GM18951 (cell line): ENCODE measurements at regions not wholly inside any gene's neighbourhood (a gene's known extent, or its start where the extent isn't known, plus 50 kb on each side); places are given as distances from the start of the nearest gene placed in this dataset.

Source experiments
- POLR2A ChIP-seq: IDR thresholded peaks from 4 replicates; pipeline ENCODE4 v1.6.1; 2011; ENCODE audit warnings: mild to moderate bottlenecking; ENCODE audit not compliant: insufficient read length, insufficient read depth; ENCODE audit errors: extremely low read depth
- in situ Hi-C: fragments of 300-500 bp; cut with MboI; formaldehyde crosslinking; loops from one replicate; pipeline ENCODE4 v1.12.0; 2022; ENCODE audit warnings: low sequenced_read_pairs, mixed read lengths, inconsistent platforms; ENCODE audit not compliant: unreplicated experiment

DNA sequence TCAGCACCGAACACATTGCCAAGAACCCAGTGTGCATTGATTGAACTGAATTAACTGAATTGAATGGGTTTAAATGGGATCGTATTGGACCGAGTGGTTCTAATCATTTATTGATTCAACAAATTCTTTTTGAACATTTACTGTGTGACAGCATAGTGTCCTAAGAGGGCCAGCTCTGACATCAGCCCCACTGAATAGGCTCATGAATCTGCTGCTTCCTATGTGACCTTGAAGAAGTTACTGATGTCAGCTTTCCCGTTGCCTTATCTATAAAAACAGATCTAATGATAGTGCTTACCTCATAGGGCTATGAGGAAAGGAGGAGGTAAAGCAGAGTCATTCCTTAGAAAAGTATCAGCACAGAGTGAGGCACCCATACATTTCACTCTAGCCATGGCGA, 226.3 kb downstream of the CBLN1 start:
- TF ChIP-seq POLR2A, result no peak
- in situ Hi-C loops, result no loop called here

DNA sequence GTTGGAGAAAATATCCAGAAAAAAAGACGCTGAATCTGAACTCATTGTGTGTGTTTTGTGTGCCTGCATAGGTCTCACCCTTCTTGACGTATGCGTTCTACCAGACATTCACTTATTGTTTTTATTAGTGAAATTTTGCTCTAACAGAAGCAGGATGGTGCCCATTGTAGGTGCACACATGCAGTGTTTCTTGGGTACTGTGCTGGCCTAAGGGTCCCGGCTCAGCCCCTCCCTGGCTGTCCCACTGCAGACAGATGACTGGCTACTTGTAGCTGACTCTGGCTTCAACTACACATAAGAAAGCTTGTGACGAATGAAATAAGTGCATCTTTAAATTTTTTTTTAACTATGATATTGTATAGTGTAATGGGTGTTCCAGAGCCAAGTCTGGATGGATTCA, 227.0 kb downstream of the CBLN1 start:
- no peak for TF ChIP-seq POLR2A
- in situ Hi-C loops, result no loop called here

DNA sequence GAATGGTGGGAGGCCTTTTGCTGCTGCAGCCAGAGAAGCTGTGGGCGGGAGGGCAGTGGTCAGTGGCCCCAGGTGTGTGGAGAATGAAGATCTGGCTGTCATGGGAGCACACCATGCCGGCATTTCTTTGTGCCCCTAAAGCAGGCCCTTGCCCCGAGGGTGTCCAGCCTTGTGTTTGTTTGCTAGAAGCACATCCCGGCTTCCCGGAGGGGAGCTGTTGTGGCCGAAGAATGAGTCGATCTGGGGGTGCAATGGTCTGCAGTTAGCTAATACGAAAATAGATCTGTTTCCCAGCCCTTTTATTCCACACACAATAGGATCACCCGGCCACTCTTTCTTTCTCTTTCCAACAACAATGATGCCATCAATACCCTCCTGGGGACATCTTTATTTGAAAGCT, 228.8 kb downstream of the CBLN1 start:
- in situ Hi-C loops, result no loop called here

DNA sequence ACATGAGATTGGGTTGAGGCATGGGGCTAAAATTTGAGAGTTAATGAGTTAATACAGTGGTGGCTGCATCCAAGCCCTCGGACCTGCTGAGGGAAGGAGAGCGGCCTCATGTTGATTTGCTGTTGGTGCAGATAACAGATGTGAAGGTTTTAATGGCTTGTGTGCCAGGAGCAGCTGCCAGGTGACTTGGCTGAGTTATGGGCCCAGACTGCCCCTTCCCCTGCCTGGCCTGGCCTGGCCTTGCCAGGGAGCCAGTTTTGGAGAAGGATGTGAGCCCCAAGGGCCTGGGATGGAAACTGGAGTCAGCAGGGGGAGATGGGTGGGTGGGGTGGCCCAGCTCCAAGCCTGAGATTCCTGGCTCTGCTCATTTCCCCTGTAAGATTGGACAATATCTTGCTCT, 230.1 kb downstream of the CBLN1 start:
- in situ Hi-C loops, result no loop called here
- TF ChIP-seq POLR2A, result no peak

More for the DNA sequence above, 228.8 kb downstream of the CBLN1 start:
- no peak for TF ChIP-seq POLR2A

DNA sequence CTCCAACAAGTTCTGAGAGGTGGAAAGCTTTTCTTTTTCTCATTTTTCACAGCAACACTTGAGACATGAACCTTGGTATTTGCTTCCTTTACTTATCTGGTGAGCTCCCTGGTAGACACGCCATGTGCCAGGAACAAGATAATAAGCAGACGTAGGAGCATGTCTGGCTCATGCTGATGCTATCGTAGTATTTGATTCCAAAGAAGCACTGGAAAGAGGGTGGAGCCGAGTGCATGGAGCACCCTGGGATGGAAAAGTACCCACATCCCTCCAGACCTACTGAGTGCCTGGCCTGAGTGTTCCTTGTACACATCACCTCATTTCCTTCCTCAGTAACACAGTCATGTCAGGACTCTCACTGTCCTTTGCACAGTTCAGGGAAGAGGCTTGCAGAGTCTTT, 231.0 kb downstream of the CBLN1 start:
- in situ Hi-C loops, result no loop called here
- no peak for TF ChIP-seq POLR2A

DNA sequence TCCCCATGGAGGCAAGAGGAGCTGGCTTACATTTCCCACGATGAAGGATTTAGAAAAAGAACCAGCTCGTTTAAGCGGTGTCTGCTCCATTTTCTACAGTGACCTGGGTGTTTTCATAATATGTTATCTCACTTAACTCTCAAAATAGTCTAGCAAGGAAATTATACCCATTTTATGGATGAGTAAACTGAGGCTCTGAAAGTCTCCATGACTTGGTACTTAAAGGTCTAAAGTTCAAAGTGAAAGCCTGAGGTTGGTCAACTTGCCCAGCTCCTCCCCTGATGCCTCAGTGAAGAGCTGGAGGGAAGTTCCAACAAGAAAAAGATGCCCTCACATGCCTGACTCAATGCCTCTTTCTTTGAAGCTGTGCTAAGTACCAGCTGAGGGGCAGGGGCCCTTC, 232.0 kb downstream of the CBLN1 start:
- in situ Hi-C loops, result no loop called here
- TF ChIP-seq POLR2A, result no peak

DNA sequence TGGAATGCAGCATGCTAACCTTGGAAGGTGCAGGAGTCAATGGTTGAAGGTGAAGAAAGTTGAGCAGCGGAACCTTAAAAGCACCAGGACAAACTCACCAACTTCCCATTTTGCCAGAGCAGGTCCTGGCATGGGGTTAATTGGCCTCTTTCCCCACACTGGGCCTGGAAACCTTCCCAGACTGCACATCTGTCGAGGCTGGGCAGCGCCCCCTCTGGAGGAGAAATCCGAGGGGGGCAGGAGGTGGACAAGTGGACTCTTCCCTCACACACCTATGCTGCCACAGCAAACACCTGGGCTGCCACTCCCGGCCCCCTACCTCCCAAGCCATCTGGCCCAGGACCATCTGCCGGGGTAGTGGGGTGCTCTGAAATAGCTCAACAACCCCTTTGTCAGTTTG, 232.4 kb downstream of the CBLN1 start:
- in situ Hi-C loops, result no loop called here
- TF ChIP-seq POLR2A, result no peak

DNA sequence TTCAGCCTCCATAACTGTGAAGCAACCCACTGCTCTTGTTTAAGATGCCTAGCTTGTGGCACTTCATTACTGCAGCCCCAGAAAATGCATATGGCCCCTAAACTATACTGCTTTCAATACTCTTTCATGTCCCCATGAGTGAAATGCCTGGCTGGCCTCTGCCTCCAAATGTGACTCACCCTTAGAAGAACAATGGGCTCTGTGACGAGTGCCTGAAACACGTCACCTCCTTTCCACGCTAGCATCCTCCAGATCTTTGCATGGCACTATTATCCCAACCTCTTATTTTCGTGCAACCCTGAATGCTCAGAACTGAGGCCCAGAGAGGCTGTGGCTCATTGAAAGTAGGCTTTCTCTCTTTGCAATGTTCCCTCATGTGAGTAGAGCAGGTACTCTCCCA, 233.1 kb downstream of the CBLN1 start:
- in situ Hi-C loops, result no loop called here
- no peak for TF ChIP-seq POLR2A

DNA sequence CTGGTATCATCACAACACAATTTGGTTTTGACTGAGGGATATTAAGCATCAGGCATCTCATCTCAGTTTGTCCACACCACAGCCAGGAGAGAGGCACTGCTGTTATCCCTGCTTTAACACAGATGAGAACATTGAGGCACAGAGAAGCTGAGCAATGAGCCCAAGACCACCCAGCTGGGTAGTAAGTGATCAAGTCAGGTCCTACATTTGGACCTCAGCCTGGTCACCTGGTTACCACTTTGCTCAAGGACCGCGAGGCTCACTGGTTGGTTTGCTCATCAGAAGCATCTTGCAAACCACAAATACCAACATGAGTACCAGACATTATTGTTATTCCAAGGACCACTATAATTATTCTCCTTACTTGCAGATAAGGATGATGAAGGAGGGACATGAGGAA, 245.5 kb downstream of the CBLN1 start:
- no peak for TF ChIP-seq POLR2A
- in situ Hi-C loops, result no loop called here

DNA sequence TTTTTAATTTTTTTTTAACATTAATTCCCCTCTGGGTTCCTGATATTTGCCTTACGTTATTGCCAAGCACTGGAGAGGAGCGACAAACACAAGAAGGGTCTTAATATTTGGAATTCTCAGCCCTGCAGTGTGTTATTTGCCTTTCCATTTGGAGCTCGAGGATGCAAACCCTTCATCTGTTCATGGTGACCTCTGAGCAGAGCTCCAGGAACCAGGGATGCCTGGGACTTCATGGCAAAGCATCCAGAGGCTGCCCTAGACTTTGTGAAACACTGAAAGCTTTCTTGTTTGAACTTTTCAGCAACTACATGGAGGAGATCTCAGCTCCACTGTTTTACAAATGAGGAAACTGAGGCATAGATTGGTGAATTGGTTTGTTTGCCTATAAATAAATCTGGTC, 254.2 kb downstream of the CBLN1 start:
- in situ Hi-C loops, result no loop called here
- TF ChIP-seq POLR2A, result no peak

DNA sequence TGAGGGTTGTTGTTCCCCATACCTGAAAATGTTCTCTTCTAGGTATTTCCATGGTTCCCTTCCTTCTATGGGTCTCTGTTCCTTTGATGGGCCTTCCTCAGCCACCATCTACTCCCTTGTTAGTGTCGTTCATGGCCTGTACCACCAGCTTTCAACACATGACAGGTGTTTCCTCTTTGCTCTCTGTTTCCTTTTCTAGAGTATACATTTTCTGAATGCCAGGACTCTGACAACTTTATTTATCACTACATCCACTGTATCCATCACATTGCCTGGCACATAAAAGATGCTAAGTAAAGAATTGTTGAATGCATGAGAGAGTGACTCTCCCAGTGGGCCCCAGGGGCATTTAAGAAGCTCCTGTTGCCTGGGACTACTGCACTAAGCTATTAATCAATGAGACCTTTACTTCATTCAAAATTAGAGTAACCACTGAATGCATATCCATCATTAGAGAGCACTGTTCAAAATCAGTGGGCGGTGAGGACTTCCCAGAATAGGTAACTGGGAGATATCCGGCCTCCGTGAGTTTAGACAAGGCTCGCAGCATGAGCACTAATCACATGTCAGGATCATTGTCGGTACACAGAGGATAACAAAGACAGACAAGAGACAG, 255.0 kb downstream of the CBLN1 start:
- in situ Hi-C loops, result no loop called here
- TF ChIP-seq POLR2A, result no peak

DNA sequence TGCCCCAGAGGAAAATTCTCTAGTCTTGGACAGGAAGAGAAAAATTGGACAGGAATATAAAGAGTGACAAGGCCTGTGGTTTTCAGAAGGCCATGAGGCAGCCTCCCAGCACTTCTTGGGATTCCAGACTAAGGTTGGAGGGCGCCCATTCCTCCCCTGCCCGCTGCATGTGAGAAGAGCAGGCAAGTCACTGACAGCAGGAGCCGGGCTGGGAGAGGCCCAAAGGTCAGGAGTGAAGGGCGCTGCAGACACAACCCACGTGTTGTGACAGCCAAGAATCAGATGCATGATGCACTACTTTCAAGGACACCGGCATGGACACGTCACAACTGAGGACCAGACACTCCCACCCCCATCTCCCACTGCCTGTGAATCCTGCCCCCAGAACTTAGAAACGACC, 256.7 kb downstream of the CBLN1 start:
- in situ Hi-C loops, result no loop called here
- no peak for TF ChIP-seq POLR2A

DNA sequence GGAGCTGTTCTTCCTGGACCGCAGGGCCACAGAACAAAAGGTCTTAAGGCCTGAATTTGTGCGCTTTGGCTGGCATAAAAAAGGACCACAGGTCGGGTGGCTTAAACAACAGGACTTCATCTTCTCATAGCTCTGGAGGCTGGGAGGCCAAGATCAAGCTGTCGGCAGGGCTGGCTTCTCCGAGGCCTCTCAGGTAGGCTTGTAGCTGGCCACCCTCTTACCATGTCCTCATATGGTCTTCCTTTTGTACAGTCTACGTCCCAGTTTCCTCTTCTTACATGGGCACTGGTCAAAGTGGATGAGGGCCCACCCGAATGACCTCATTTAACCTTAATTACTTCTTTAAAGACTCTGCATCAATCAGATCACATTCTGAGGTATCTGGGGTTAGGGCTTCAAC, 257.6 kb downstream of the CBLN1 start:
- TF ChIP-seq POLR2A, result no peak

DNA sequence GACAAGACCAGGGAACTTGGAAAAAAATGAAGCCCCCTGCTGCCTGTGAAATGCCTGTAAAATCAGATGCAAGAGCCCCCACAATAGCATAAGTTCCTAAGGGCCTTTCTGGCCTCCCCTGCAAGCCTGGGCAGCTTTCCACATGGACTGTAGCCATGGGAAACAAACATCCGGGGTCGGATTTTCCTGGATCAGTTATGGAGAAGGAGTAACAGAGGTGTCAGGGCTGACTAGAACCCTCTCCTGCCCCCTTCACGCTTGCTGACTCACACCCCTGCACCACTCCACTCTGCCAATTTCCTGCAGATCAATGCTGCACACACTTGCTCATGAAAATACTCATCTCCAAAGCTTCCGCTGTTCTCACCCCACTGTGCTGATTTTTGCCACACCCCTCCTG, 258.6 kb downstream of the CBLN1 start:
- in situ Hi-C loops, result no loop called here
- no peak for TF ChIP-seq POLR2A

More for the DNA sequence above, 257.6 kb downstream of the CBLN1 start:
- in situ Hi-C loops, result no loop called here

DNA sequence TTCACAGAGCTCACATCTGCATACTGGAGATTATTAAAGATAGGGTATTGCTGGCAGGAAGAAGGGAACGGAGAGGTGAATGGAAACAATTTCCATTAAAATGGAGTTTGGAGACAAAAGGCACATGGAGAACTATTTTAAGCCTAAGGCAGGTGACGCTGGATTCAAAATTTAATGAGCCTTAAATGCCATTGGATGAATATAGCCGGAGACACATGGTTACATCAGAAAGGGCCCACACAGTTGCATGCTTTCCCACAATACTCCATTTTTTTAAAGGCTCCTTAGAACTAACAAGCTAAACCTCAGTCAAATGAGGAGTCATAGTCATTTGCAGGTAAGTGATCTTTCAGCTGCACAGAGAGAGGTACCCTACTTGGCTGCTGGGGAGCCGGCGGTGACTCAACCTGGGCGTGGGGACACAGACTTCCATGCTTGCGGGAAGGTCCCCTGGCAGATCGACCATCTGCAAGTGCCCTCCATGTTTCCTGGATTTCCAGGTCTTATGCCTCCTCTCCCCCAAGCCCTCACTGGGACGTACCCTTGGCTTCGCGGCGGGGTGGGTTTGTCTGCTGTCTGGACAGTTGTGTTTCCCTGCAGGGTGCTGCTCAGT, 259.2 kb downstream of the CBLN1 start:
- in situ Hi-C loops, result no loop called here
- TF ChIP-seq POLR2A, result no peak

DNA sequence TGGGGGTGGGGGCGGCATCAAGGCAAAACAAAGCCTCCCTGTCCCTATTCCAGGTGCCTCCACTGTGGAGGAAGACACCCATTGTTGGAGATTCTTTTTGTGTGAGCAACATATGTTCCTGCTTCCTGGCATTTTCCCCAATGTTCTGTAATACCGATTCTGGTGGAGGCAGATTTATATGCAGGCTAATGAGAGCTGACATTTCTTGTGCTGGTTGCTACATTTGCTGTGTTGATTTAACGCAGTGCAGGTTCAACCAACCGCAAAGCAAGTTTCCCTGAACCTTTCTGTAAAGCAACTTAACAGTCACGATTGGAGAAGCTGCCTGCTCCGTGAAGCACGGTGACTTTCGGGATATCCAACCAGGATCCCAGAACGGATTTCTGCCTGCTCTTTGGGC, 260.5 kb downstream of the CBLN1 start:
- in situ Hi-C loops, result no loop called here
- TF ChIP-seq POLR2A, result no peak
